Neuron (in vitro differentiated cells): ENCODE measurements at regions not wholly inside any gene's neighbourhood (a gene's known extent, or its start where the extent isn't known, plus 50 kb on each side); places are given as distances from the start of the nearest gene placed in this dataset.
"Not testable (repeated sequence)": the region's sequence is repeated elsewhere in the genome, so short reads cannot be mapped to it uniquely, and the experiment has no call there.

Experiments
- H2AFZ ChIP-seq: one replicate; pipeline ENCODE4 v1.6.1; 2013; ENCODE audit warnings: low read depth, mild to moderate bottlenecking, inconsistent platforms, low read length, moderate library complexity
- H3K27me3 ChIP-seq: one replicate; pipeline ENCODE4 v1.6.1; 2013; ENCODE audit warnings: low read length; ENCODE audit not compliant: insufficient read depth
- H3K36me3 ChIP-seq: one replicate; pipeline ENCODE4 v1.6.1; 2013; ENCODE audit warnings: low read length; ENCODE audit not compliant: insufficient read depth
- H3K4me1 ChIP-seq: one replicate; pipeline ENCODE4 v1.6.1; 2013; ENCODE audit warnings: low read length; ENCODE audit not compliant: insufficient read depth
- H3K4me3 ChIP-seq: 2 replicates; pipeline ENCODE4 v1.5.1; 2013; ENCODE audit warnings: mild to moderate bottlenecking, low read length, moderate library complexity
- H3K9me3 ChIP-seq: one replicate; pipeline ENCODE4 v1.6.1; 2013; ENCODE audit warnings: low read length

GRCh38 chr6:134621858-134622257 lies 303.9 kb upstream of the SGK1 start:
- no peaks in the 10 kb centered on the region for H3K27me3 ChIP-seq
- no peaks in the 10 kb centered on the region for H3K9me3 ChIP-seq
- H2AFZ ChIP-seq, result no peak overlapping the region
- peaks cover 11% of the 10 kb centered on the region for H3K4me1 ChIP-seq
- no peaks in the 10 kb centered on the region for H3K36me3 ChIP-seq
- no peak overlapping the region for H3K4me3 ChIP-seq

DNA sequence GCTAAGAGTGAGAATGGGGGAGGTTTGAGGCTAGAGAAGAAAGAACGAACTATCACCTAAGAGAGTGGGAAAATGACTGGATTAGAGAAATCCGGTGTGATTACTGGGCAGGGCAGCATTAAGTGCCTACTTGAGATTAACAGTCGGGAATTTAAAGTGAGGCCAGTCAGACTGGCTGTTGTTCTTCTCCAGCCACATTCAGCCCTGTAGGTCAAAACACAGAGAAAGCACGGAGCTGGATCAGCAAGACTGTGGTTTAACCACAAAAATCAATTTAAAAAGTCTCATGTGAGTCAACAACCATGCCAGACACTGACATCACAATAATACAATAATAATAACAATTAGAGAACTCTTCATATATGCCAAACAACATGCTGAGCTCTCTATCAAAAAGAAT lies 301.9 kb upstream of the SGK1 start:
- Histone ChIP-seq H3K4me1 (peaks cover 11% of the 10 kb centered on the region), H3K4me3 (no peak overlapping the region), H3K36me3 (no peaks in the 10 kb centered on the region), H3K9me3 (no peaks in the 10 kb centered on the region), H3K27me3 (no peaks in the 10 kb centered on the region), H2AFZ (no peak overlapping the region)

DNA sequence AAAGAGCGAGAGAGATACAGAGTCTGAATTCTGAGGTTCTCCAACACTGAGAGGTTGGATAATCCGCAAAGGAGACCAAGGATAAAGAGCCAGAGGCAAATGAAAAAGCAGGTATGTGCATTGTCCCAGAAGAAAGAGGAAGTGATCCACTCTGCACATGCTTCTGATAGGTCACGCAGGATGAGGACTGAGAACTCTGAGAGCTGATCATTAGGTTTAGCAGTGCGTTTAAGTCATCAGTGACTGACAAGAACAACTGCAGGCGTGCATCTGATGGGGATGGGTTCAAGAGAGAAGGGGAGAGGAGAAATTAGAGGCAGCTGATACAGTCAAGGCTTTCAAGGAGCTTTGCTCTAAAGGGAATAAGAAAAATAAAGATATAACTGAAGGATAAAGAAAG lies 301.2 kb upstream of the SGK1 start:
- H3K9me3 ChIP-seq, result no peaks in the 10 kb centered on the region
- H3K27me3 ChIP-seq, result no peaks in the 10 kb centered on the region
- H3K4me3 ChIP-seq, result no peak overlapping the region
- H3K4me1 ChIP-seq, result peaks cover 11% of the 10 kb centered on the region
- H3K36me3 ChIP-seq, result no peaks in the 10 kb centered on the region
- no peak overlapping the region for H2AFZ ChIP-seq

- no peak overlapping the region for H3K4me3 ChIP-seq
- H3K27me3 ChIP-seq, result no peaks in the 10 kb centered on the region
- no peaks in the 10 kb centered on the region for H3K9me3 ChIP-seq
- peaks cover 5% of the 10 kb centered on the region for H3K4me1 ChIP-seq
- no peaks in the 10 kb centered on the region for H3K36me3 ChIP-seq
- H2AFZ ChIP-seq, result no peak overlapping the region
These were observed 296.9 kb upstream of the SGK1 start for GRCh38 chr6:134614606-134615485.

DNA sequence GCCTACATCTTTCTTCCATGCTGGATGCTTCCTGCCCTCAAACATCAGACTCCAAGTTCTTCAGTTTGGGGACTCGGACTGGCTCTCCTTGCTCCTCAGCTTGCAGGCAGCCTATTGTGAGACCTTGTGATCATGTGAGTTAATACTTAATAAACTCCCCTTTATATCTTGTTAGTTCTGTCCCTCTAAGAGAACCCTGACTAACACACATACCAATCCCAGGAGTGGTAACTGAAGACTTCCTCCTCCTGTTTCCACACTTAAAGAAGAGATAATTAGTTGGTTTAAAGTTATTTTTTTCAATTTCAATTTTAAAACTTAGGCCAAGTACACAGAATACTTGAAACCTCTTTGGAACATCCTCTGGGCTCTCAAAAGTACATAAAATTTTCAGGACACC lies 294.2 kb upstream of the SGK1 start:
- not testable (repeated sequence) for H3K4me3 ChIP-seq, H2AFZ ChIP-seq, H3K4me1 ChIP-seq, H3K9me3 ChIP-seq, H3K27me3 ChIP-seq, H3K36me3 ChIP-seq

DNA sequence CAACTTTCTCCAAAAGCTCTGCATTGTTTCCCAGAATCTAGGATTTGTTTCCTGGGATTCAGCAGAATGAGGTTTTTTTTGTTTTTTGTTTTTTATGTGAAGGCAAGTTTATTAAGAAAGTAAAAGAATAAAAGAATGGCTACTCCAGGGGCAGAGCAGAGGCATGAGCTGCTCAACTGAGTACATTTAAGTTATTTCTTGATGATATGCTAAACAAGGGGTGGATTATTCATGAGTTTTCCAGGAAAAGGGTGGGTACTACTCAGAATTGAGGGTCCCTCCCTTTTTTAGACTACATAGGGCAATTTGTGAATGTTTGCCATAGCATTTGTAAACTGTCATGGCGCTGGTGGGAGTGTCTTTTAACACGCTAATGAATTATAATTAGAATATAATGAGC lies 292.5 kb upstream of the SGK1 start:
- Histone ChIP-seq H3K9me3 (no peaks in the 10 kb centered on the region), H3K4me1 (peaks cover 5% of the 10 kb centered on the region), H3K27me3 (no peaks in the 10 kb centered on the region), H3K4me3 (no peak overlapping the region), H2AFZ (no peak overlapping the region), H3K36me3 (no peaks in the 10 kb centered on the region)

- no peaks in the 10 kb centered on the region for H3K36me3 ChIP-seq
- no peaks in the 10 kb centered on the region for H3K9me3 ChIP-seq
- no peak overlapping the region for H2AFZ ChIP-seq
- peaks cover 5% of the 10 kb centered on the region for H3K4me1 ChIP-seq
- H3K27me3 ChIP-seq, result no peaks in the 10 kb centered on the region
- no peak overlapping the region for H3K4me3 ChIP-seq
These were observed 291.9 kb upstream of the SGK1 start for GRCh38 chr6:134609716-134610261.

- H3K9me3 ChIP-seq, result no peaks in the 10 kb centered on the region
- H3K36me3 ChIP-seq, result no peaks in the 10 kb centered on the region
- H2AFZ ChIP-seq, result no peak overlapping the region
- H3K4me1 ChIP-seq, result peaks cover 5% of the 10 kb centered on the region
- no peaks in the 10 kb centered on the region for H3K27me3 ChIP-seq
- no peak overlapping the region for H3K4me3 ChIP-seq
These were observed 289.5 kb upstream of the SGK1 start for GRCh38 chr6:134607411-134607810.

- H3K4me1 ChIP-seq, result no peaks in the 10 kb centered on the region
- H3K36me3 ChIP-seq, result no peaks in the 10 kb centered on the region
- no peaks in the 10 kb centered on the region for H3K27me3 ChIP-seq
- H3K9me3 ChIP-seq, result peaks cover 4% of the 10 kb centered on the region
- H2AFZ ChIP-seq, result no peak overlapping the region
- H3K4me3 ChIP-seq, result no peak overlapping the region
These were observed 287.1 kb upstream of the SGK1 start for GRCh38 chr6:134605034-134605433.

- H3K36me3 ChIP-seq, result no peaks in the 10 kb centered on the region
- H2AFZ ChIP-seq, result no peak overlapping the region
- no peaks in the 10 kb centered on the region for H3K4me1 ChIP-seq
- H3K9me3 ChIP-seq, result peaks cover 4% of the 10 kb centered on the region
- H3K4me3 ChIP-seq, result no peak overlapping the region
- H3K27me3 ChIP-seq, result no peaks in the 10 kb centered on the region
These were observed 286.2 kb upstream of the SGK1 start for GRCh38 chr6:134604014-134604676.

DNA sequence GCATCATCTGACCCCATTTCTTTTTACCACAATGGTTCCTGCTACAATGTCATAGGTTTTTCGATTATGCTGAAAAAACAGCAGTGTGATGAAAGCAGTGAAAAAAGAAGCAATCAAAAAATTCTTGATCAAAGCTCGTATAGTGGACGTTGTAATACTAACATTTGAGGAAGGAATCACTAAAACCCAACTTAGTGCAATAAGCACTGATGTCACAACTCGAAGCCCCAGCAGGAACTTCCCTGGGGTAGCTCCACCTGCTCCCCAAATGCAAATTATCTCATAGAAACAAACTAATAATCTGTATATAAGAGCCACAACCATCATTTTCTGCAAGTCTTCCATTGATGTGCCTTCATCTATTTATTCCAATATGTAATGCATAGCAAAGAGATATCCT lies 285.6 kb upstream of the SGK1 start:
- Histone ChIP-seq H3K4me3 (no peak overlapping the region), H3K9me3 (peaks cover 4% of the 10 kb centered on the region), H2AFZ (no peak overlapping the region), H3K36me3 (no peaks in the 10 kb centered on the region), H3K27me3 (no peaks in the 10 kb centered on the region), H3K4me1 (no peaks in the 10 kb centered on the region)

GRCh38 chr6:134602123-134602522 lies 284.2 kb upstream of the SGK1 start:
- no peaks in the 10 kb centered on the region for H3K36me3 ChIP-seq
- H2AFZ ChIP-seq, result no peak overlapping the region
- H3K27me3 ChIP-seq, result no peaks in the 10 kb centered on the region
- H3K4me3 ChIP-seq, result no peak overlapping the region
- peaks cover 4% of the 10 kb centered on the region for H3K9me3 ChIP-seq
- H3K4me1 ChIP-seq, result no peaks in the 10 kb centered on the region

DNA sequence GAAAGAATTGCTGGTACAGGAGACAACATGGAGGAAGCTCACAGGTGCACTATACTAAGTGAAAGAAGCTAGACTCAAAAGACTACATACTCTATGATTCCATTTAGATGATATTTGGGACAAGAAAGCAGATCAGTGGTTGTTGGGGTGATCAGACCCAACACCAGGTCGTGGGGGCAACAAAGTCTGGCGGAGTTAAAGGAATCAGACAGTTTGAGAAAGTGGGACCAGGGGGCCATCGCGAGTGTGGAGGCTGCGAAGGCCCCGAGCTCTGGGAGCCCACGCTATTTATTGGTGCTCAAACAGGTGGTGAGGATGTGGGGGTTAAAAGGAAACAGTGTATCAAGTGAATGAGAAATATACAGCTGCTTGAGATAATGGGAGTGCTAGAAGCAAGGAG lies 282.8 kb upstream of the SGK1 start:
- H2AFZ ChIP-seq, result no peak overlapping the region
- no peaks in the 10 kb centered on the region for H3K27me3 ChIP-seq
- H3K9me3 ChIP-seq, result peaks cover 4% of the 10 kb centered on the region
- no peak overlapping the region for H3K4me3 ChIP-seq
- H3K4me1 ChIP-seq, result no peaks in the 10 kb centered on the region
- no peaks in the 10 kb centered on the region for H3K36me3 ChIP-seq
